Suprapubic skin (tissue), 4 donors: ENCODE measurements at regions not wholly inside any gene's neighbourhood (a gene's known extent, or its start where the extent isn't known, plus 50 kb on each side); places are given as distances from the start of the nearest gene placed in this dataset.
"Not testable (repeated sequence)": the region's sequence is repeated elsewhere in the genome, so short reads cannot be mapped to it uniquely, and the experiment has no call there.

ENCODE experiments used
- DNase-seq, 2 donors: peaks; one replicate each; pipeline ENCODE4 v3.0.0-alpha.2; 2019; ENCODE audit warnings: low spot score in 2 of 2
- H3K27ac ChIP-seq: fragments of 200-600 bp; sonication (generic); one replicate; pipeline ENCODE4 v1.5.1; 2019
- H3K27me3 ChIP-seq: fragments of 200-600 bp; sonication (generic); one replicate; pipeline ENCODE4 v1.5.1; 2019
- H3K36me3 ChIP-seq: fragments of 200-600 bp; sonication (generic); one replicate; pipeline ENCODE4 v1.5.1; 2019
- H3K4me1 ChIP-seq: fragments of 200-600 bp; sonication (generic); one replicate; pipeline ENCODE4 v1.5.1; 2019
- H3K4me3 ChIP-seq: fragments of 200-600 bp; sonication (generic); one replicate; pipeline ENCODE4 v1.5.1; 2019; ENCODE audit warnings: mild to moderate bottlenecking
- H3K9me3 ChIP-seq: fragments of 200-600 bp; sonication (generic); one replicate; pipeline ENCODE4 v1.5.1; 2019
- EP300 ChIP-seq: sonication (generic); formaldehyde crosslinking; IDR thresholded peaks from one replicate; pipeline ENCODE4 v1.6.1; 2017; ENCODE audit warnings: antibody characterized with exemption
- POLR2A ChIP-seq, 2 donors: fragments of 450-650 bp; IDR thresholded peaks; one replicate each; pipeline ENCODE4 v1.6.1; 2017; ENCODE audit warnings: antibody characterized with exemption in 2 of 2, mild to moderate bottlenecking in 2 of 2, moderate library complexity in 2 of 2
- POLR2AphosphoS5 ChIP-seq, 3 donors: sonication (generic); formaldehyde crosslinking; IDR thresholded peaks; one replicate each; pipeline ENCODE4 v1.6.1; 2017; ENCODE audit warnings: antibody characterized with exemption in 3 of 3
- WGBS: methylation state at CpG from one replicate; pipeline ENCODE4 v1.1.5; 2018; 5-methylcytosine and 5-hydroxymethylcytosine counted together
- TF ChIP-seq, protein P1 (sequence below), 2 donors: fragments of 200-600 bp in 1 of 2; fragments of 450-650 bp in 1 of 2; sonication (generic) in 1 of 2; IDR thresholded peaks; one replicate each; pipeline ENCODE4 v1.5.1; 2016 to 2019; ENCODE audit warnings: antibody characterized with exemption in 2 of 2, mild to moderate bottlenecking in 1 of 2, moderate library complexity in 1 of 2

GRCh38 chr2:35585972-35586371, 769.6 kb upstream of the CRIM1 start:
- TF ChIP-seq POLR2AphosphoS5 (IDR thresholded peaks at IDR 0.05): no peak
- TF ChIP-seq, protein P1, sequence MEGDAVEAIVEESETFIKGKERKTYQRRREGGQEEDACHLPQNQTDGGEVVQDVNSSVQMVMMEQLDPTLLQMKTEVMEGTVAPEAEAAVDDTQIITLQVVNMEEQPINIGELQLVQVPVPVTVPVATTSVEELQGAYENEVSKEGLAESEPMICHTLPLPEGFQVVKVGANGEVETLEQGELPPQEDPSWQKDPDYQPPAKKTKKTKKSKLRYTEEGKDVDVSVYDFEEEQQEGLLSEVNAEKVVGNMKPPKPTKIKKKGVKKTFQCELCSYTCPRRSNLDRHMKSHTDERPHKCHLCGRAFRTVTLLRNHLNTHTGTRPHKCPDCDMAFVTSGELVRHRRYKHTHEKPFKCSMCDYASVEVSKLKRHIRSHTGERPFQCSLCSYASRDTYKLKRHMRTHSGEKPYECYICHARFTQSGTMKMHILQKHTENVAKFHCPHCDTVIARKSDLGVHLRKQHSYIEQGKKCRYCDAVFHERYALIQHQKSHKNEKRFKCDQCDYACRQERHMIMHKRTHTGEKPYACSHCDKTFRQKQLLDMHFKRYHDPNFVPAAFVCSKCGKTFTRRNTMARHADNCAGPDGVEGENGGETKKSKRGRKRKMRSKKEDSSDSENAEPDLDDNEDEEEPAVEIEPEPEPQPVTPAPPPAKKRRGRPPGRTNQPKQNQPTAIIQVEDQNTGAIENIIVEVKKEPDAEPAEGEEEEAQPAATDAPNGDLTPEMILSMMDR (IDR thresholded peaks at IDR 0.05): no peak
- TF ChIP-seq POLR2A (IDR thresholded peaks at IDR 0.05): no peak
- TF ChIP-seq EP300: no peak
- Histone ChIP-seq H3K9me3 (no peaks in the 10 kb centered on the region), H3K27me3 (no peaks in the 10 kb centered on the region), H3K27ac (no peak overlapping the region), H3K4me1 (no peaks in the 10 kb centered on the region), H3K36me3 (no peaks in the 10 kb centered on the region), H3K4me3 (no peak overlapping the region)
- 89% methylated on average over 5 of the region's 5 CpGs for WGBS
- DNase-seq: no peak

- 81% methylated on average over 4 of the region's 4 CpGs for WGBS
- TF ChIP-seq EP300 (no peak), POLR2AphosphoS5 (IDR thresholded peaks at IDR 0.05) (no peak), POLR2A (IDR thresholded peaks at IDR 0.05) (no peak)
Measured at GRCh38 chr2:35582637-35583036, 772.9 kb upstream of the CRIM1 start.

DNA sequence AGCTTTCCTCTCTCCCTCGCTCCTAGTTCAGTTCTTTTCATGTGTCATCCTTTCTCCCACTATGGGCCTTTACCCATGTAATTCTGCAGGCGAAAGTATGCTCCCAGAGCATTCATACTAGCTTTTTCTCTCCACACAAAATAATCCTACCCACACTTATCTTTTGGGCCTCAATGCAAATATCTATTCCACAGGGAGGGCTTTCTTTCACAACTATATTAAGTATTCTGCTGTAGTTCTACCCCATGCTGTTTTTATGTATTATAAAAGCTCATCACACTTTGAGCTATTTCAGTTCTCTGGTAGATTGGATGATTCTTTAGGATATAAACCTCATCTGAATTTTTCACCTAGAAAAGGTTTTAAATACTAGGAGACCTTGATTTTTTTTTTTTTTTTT, 774.6 kb upstream of the CRIM1 start:
- Histone ChIP-seq H3K4me1 (no peaks in the 10 kb centered on the region), H3K27ac (no peak overlapping the region), H3K36me3 (no peaks in the 10 kb centered on the region), H3K4me3 (no peak overlapping the region), H3K9me3 (no peaks in the 10 kb centered on the region), H3K27me3 (no peaks in the 10 kb centered on the region)
- WGBS: 85% methylated on average over 2 of the region's 2 CpGs
- no peak for TF ChIP-seq EP300
- TF ChIP-seq, protein P1 (IDR thresholded peaks at IDR 0.05): no peak
- no peak for TF ChIP-seq POLR2A (IDR thresholded peaks at IDR 0.05)
- no peak for TF ChIP-seq POLR2AphosphoS5 (IDR thresholded peaks at IDR 0.05)
- no peak for DNase-seq

More at GRCh38 chr2:35582637-35583036, 772.9 kb upstream of the CRIM1 start:
- no peaks in the 10 kb centered on the region for H3K9me3 ChIP-seq
- no peaks in the 10 kb centered on the region for H3K27me3 ChIP-seq
- no peaks in the 10 kb centered on the region for H3K36me3 ChIP-seq
- H3K4me3 ChIP-seq: no peak overlapping the region
- no peak for DNase-seq
- no peaks in the 10 kb centered on the region for H3K4me1 ChIP-seq
- H3K27ac ChIP-seq: no peak overlapping the region

GRCh38 chr2:35568574-35568973, 787.0 kb upstream of the CRIM1 start:
- DNase-seq, H3K9me3 ChIP-seq, H3K36me3 ChIP-seq, H3K27ac ChIP-seq, H3K4me3 ChIP-seq, H3K4me1 ChIP-seq, H3K27me3 ChIP-seq: not testable (repeated sequence)
- WGBS: 99% methylated on average over 12 of the region's 14 CpGs

DNA sequence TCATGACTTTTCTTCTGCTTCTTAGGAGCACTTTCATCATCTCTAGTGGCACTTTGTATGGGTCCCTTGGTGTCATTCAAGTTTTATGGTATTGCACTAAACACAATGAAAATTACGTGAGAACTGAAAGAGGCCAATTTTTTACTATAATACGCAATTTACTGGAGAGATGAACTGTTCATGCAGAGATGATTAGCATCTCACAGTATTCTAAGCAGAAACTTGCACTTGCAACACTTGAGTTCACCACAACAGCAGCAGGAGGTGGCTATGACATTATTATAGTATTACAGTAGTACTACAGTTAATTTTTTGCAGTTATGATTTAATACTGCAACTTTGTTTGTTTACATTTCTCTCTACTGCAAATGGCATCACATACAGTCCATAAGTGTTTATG, 793.1 kb upstream of the CRIM1 start:
- H3K27ac ChIP-seq: no peak overlapping the region
- H3K36me3 ChIP-seq: no peaks in the 10 kb centered on the region
- H3K27me3 ChIP-seq: no peaks in the 10 kb centered on the region
- whole genome bisulfite sequencing: 83% methylated on average over 2 of the region's 2 CpGs
- H3K9me3 ChIP-seq: no peaks in the 10 kb centered on the region
- DNase-seq: no peak
- TF ChIP-seq, protein P1 (IDR thresholded peaks at IDR 0.05): no peak
- TF ChIP-seq POLR2AphosphoS5 (IDR thresholded peaks at IDR 0.05) (no peak), EP300 (no peak), POLR2A (IDR thresholded peaks at IDR 0.05) (no peak)
- H3K4me3 ChIP-seq: no peak overlapping the region
- no peaks in the 10 kb centered on the region for H3K4me1 ChIP-seq

GRCh38 chr2:35548171-35548570, 807.4 kb upstream of the CRIM1 start:
- 29% methylated on average over 1 of the region's 1 CpG for WGBS
- no peak overlapping the region for H3K27ac ChIP-seq
- no peak overlapping the region for H3K4me3 ChIP-seq
- no peaks in the 10 kb centered on the region for H3K36me3 ChIP-seq
- H3K4me1 ChIP-seq: no peaks in the 10 kb centered on the region
- TF ChIP-seq POLR2A (IDR thresholded peaks at IDR 0.05) (no peak), EP300 (no peak), POLR2AphosphoS5 (IDR thresholded peaks at IDR 0.05) (no peak)
- TF ChIP-seq, protein P1 (IDR thresholded peaks at IDR 0.05): no peak
- no peak for DNase-seq
- H3K9me3 ChIP-seq: no peaks in the 10 kb centered on the region
- H3K27me3 ChIP-seq: no peaks in the 10 kb centered on the region
